NCI-H1694 (cell line): ENCODE measurements at regions not wholly inside any gene's neighbourhood (a gene's known extent, or its start where the extent isn't known, plus 50 kb on each side); places are given as distances from the start of the nearest gene placed in this dataset.

Experiments
- DNase-seq: peaks from one replicate; lab custom pipeline; 2025; lab: John Stamatoyannopoulos, UW

DNA sequence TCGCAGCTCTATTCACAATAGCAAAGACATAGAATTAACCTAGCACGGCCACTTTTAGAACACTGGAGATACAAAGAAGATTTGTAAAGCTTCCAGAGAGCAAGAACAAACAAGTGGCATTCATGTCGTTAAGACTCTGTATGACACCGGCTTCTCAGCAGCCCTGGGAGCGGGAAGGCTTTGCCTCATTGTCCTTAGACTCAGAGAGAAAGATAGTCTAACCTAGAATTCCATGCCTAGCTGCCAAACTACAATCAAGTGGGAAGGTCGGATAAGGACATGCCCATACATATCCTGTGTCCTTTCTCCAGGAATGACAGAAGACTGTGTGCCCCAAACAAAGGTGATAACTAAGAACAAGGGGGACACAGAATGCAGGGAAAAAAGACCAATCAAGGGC lies 1038.3 kb downstream of the BCL11B start:
- no peak for DNase-seq

DNA sequence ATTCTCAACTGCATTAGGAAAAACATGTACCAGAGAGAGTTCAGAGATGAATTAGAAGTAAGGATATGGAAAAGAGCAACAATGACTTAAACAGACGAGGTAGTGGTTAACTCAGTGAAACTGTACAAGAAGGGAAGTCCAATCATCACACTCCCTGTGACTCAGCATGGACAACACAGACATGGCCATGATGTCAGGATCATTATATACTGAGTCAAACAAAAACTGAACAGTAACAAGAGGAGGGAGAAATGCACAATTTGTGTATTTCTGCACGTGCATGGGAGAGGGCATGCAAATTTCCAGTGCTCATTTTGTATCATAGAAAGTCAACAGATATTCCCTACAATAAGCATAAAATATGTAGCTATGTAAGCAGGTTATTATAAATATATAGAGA lies 1037.8 kb downstream of the BCL11B start:
- DNase-seq = no peak

DNA sequence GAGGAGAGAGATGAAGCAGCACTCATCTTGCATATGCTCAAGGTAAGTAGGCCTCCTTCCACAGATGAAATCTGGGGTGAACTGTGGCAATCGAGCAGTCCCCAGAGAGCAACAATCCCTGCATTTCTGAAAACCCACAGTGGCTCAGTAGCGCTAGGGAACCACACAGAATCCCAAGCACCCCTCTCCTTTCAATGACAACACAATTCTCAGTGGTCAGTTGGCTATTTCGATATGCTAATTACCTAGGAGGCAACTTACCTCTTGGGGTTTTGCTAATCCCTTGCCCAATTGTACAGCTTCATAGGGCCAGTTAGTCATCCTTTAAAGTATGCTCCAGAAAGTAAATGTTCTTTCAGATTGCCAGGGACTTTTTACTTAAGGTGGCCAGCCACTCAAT lies 1035.7 kb downstream of the BCL11B start:
- DNase-seq = no peak

DNA sequence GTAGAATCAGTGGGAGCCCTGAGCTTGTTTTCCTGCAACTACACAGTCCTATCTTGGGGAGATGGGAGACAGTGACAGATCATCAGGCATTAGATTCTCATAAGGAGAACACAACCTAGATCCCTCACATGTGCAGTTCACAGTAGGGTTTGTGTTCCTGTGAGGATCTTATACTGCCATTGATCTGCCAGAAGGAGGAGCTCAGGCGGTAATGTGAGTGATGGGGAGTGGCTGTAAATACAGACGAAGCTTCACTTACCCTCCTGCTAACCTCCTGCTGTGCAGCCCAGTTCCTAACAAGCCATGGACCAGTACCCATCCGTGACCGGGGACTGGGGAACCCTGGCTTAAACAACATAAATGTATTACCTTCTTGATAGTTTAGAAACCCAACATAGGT lies 1034.1 kb downstream of the BCL11B start:
- DNase-seq = no peak

DNA sequence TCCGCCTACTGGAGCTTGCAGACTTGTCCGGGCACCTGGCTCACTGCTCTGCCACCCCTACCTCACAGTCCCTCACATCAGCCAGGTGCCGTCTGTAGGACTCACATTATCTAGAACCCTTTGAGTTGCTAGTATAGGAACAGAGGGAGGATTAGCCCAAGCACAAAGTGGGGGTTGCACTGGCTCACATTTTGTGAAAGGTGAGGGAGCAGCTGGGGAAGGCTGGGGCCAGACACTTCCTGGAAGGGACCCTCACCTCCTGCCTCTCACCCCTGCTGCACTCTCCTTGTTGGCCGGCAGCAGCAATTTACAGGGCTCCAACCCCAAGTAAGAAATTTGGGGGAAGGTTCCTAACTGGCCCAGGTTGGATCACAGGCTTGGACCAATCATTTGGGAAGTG lies 1031.6 kb downstream of the BCL11B start:
- no peak for DNase-seq

DNA sequence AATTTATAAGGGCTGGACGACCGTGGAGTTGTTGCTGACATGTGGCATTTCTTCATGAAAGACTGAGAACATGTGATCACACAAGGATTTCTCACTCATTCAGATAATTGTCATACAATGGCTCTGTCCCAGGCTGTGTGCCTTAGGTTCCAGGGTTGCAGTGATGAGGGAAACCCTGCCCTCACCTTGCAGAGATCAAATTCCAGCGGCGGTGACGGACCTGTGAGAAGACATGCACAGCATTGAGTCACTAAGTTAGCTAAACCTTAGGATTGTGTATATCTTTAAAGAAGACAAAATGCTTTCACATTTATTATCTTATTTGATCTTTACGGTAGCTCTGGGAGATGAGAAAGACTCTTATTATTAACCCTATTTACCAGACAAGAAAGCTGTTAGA lies 1029.1 kb downstream of the BCL11B start:
- DNase-seq = no peak

DNA sequence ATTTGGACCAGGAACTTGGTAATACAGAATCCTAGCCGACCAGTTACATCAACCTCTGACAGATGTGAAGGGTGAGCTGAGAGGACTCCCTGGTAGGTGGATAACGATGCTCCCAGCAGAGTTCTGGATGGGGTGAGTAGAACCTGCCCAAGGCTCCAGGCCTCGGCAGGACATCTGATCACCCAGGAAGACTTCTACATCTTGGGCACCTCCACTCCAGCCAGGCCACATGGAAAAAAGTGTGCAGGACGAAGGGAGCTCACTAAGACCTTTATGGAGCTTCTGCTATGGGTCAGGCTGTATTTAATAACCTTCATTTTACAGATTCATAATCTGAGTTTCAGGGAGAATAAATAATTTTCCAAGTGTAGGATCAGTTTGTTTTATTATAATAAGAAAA lies 1028.7 kb downstream of the BCL11B start:
- no peak for DNase-seq

DNA sequence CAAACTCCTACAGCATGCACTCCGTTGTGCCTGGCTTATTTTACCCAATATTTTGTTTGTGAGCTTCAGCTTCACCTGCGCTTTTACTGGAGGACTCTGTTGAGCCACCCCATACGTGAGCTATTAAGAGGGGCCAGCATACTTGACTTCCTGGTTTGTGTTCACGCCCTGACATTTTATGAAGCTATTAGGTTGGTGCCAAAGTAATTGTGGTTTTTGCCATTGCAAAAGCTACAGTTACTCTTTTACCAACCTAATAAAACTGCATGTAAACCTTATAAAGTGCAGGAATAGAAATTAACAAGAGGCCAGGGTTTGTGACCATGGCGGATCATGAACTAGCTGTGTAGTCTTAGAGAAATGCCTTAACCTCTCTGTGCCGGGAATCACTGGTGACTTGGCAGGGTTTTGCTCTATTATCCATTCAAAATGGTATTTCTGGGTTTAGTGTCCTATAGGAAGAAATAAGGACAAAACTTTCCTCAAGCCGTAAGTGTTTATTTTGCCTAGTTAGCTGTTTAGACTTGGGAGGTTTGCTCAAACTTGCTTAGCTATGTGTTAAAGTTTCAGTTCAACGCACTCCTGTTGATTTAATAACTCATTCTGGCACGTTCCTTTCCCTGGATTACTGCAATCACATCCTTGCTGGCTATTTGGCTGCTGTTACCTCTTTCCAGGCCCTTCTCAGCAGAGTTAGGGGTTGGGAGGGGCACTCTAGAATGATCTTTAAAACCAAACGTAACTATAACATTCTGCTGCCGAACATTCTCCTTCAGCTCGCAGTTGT lies 1027.6 kb downstream of the BCL11B start:
- no peak for DNase-seq

DNA sequence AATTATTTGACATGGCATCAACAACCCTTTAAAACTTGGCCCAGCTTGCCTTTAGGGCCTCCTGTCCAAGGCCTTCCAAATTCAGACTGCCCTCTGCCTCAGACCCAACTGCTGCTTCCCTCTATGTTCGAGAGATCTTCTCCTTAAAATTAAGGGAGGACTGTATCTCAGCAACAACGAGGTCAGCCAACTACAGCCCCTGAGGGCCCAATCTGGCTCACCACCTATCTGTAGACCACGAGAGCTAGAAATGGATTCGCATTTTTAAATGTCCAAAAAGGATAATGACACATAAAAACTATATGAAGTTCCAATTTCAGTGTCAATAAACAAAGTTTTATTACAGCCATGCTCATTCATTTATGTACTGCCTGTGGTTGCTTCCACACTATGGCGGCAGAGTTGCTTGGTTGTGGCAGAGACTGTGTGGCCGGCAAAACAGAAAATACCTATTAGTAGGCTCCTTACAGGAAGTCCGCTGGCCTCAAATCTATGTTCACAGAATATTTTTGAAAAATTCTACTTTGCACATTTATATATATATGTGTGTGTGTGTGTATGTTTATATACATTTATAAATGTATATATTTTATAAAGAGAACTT lies 1026.9 kb downstream of the BCL11B start:
- DNase-seq = no peak

DNA sequence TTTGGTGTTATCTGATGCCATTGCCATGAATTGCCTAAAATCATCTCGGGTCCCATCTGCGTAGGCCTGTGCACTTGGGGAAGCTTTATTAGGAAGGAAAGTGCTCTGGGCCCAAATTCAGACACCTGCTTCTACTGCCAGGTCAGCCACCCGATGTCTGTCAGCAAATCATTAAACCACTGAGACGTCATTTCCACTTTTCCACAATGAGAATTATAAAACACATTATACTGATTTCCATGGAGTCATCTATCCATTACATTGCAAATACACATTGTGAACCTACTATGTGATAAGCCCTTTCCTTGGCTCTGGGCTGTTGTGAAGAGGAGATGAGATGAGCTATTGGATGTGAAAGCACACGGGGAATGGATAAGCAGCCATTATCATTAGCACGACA lies 1022.9 kb downstream of the BCL11B start:
- DNase-seq = no peak

DNA sequence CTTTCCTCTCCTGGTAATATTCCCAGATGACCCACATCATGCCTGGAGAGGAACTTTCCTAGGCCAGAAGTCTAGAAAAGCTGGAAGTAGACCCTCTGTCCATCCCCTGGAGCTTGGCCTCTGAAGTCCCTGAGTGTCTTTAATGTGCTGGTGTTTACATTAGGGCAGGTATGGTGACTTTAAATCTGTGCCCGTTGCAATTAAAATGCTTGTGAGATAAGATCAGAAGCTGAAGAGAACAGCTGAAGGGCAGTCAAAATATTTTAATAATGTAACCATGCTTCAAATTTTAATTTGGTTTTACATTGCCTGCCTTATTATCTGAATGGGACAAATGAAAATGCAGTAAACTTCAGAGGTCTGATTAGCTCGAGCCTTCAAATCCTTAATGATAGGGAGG lies 1022.5 kb downstream of the BCL11B start:
- no peak for DNase-seq

DNA sequence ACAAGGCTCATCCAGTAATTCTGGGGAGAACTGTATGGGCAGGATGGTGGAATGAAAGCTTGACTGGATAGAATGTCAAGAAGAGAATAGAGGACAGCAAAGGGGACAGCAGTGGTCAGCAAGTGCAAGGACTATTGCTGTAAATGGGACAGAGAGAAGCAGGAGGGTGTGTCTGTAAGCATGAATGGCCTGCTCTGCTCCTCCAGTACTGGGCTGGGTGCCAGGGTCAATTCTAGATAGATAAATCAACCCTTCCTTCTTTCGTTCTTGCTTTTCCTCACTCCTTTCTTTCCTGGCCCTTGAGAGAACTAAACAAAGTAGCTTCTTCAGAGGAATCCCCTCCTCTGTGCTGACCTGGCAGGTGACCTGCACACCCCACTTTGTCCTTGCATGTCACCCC lies 1019.2 kb downstream of the BCL11B start:
- no peak for DNase-seq

DNA sequence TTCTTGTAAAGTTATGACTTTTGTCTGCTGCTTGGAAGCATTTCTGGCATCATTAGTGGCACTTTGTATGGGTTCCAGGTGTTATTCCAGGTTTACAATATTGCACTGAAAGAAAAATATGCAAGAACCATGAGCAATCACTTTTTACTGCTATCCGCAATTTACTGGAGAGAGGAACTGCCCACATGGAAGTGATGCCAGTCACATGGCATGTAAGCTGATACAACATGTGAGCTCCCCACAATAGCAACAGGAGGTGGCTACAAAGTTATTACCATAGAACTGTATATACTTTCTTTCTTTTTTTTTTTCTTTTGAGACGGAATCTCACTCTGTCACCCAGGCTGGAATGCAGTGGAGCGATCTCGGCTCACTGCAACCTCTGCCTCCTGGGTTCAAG lies 1012.1 kb downstream of the BCL11B start:
- DNase-seq = no peak

DNA sequence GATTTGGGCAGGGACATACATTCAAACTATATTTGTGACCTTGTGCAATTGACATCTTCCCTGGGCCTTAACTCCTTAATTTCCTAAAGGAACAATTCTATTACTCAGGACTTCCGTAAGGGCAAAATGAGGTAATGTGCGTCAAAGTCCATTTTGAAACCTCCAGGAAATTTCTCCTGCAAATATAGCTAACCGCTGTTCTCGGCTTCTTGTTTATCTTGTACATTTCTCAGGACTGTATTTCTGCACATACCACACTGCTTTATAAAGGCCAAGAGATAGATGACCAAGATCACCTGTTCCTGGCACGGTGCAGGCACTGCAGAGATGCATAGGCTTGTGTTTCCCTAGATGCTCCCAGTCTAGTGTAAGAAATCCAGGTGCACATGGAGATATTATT lies 1009.4 kb downstream of the BCL11B start:
- DNase-seq = no peak

DNA sequence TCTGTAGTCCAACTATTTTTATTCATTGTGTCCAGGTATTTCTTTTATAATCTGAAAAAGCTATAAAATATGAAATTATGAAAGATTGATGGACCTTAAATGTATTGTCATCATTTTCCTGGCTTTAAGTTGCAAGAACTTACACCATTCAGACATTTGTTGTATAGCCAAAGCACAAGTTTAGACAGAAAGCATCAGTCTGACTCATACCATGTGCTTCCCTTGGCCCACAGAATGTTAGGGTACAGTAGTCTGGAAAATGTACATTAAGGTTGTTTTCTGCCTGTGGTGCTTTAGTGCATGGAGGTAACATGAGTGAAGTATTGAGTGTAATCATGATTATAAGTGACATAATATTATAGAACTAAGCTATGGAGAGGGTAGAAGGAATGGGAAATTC lies 1002.5 kb downstream of the BCL11B start:
- no peak for DNase-seq

DNA sequence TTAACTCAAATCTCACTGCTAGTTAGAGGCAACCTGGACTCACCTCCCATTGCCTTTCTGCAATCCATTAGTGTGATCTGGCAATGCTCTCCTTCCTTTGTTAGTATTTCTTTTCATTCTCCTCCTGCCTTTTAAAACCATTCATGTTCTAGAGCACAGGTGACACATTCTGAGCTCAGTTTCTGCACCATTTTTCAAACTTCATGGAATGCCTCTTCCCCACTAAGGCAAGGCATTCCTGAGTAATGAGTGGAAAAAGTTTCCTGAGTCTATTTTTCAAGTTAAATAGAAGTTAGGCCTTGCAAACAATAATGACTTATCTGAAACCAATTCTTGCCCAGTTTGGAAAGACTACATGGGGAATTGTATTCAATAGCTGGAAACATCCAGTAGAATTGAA lies 1001.8 kb downstream of the BCL11B start:
- no peak for DNase-seq

DNA sequence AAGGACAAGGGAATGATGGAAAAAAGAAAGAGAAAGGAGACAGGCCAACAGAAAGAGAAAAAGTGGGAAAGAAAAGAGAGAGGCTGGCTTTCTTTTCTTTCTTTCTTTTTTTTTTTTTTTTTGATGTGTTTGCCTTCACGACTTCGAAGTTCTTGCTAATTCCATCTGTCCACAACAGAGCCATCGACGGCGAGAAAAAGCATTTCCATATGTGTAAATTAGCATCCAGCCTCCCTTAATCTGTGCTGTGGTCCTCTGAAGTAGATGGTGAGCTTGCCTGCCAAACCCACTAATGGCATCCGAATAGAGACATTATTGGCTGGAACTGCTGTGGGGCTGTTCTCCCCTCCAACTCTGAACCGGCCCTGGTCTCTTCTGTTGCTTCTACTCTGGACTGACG lies 997.4 kb downstream of the BCL11B start:
- DNase-seq = no peak

DNA sequence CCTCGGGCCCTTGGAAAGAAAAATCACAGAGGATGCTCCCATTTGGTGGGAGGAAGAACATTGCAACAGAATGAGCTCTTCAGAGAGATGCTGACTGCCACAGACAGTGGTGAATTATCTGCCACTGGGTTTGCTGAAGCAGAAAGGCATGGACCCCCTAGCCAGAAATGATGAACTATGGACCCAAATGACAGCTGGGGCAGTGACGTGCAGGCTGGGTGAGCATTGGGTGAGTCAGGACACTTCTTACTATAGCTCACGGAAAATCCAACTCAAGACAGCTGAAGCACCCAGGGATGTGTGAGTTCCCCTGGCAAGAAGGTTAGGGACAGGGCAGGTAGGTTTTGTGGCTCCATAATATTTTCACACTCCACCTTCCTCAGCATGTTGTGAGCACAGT lies 993.2 kb downstream of the BCL11B start:
- no peak for DNase-seq

DNA sequence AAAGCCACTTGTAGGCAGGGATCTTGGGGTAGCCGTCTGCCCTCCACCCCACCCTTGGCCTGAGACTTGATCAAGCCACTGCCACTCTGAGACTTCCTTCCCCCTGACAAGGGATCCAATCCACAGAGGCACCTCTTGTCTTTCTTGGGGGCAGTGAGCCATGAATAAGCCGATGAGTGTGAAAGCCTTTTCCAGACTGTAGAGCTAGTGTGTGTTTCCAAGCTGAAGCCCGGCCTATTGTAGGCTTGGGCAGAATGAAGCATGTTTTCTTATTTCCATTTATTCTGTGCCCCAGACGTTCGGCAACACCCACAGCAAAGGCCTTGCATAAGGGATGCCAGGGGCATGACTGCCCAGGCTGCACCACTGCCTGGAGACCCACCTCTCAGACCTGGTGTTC lies 991.6 kb downstream of the BCL11B start:
- no peak for DNase-seq

DNA sequence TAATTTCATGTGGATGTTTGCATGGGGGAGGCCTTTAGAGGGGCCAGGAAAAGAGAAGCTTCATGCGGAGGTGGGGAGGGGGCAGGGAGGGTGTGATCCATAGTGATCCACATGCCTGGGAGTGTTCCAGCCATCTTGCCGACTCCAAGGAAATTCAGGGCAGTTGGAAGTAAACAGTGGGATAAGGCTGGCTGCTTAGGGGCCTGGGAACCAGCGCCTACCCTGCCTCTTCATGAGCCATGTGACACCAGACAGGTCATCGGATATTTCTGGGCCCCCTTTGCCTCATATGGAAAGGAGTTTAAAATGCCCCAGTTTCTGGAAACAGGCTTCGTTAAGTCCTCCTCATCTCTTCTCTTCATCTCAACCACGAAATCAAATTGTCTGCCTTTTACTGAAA lies 983.2 kb downstream of the BCL11B start:
- DNase-seq = no peak

DNA sequence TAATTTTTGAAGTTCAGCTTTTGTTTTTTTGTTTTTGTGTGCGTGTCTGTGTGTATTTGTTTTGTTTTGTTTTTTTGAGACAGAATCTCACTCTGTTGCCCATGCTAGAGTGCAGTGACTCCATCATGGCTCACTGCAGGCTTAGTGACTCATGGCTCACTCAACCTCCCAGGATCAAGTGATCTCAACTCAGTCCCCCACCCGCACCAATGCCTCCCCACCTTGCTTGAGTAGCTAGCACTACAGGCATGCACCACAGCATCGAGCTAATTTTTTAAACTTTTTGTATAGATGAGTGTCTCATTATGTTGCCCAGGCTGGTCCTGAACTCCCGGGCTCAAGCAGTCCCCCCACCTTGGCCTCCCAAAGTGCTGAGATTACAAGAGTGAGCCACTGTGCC lies 981.4 kb downstream of the BCL11B start:
- DNase-seq = no peak

DNA sequence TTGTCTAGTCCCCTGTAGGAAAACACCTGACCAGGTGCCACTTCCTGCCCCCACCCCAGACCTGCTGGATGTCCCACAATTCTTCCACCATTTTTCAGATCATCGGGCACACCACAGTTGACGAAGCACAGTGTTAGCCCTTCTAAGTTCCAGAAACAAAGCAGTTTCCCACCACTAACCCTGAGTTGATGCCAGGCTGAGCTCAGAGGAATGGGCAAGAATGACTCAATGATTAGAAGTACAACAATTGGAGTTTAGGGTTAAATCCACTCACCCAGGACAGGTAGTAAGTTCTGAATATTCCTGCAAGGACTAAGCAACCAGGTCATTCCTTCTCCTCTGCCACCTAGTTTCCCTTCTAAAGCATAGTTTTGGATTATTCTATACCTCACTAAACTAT lies 979.8 kb downstream of the BCL11B start:
- no peak for DNase-seq

DNA sequence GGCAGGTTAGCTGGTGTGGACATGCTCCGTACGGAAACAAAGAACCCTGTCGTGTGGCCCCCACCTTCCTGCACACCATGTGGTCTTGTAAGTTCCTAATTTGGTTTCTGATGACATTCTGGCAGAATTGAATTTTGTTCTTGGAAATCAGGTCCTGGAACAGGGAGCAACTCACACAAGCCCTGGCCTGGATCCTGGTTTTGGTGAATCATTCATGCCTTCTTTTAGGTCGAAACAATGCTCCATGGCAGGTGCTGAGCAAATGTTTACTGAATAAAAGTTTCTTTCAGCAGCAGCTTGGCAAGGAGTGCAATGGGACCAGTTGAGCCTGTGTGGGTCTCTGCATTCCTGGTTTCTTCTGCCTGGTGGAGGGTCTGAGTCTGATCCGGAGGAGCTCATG lies 978.4 kb downstream of the BCL11B start:
- no peak for DNase-seq

DNA sequence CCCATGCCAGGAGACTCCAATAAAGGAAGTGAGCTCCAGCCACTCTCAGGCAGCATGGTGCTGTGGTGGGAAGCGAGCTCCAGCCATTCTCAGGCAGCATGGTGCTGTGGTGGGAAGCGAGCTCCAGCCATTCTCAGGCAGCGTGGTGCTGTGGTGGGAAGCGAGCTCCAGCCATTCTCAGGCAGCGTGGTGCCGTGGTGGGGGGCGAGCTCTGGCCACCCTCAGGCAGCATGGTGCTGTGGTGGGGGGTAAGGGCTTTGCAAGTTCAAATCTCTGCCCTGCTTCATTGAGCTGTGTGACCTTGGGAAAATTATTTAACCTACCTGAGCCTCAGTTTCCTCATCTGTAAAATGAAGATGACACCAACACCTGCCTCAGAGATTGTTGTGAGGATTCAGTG lies 975.1 kb downstream of the BCL11B start:
- DNase-seq = no peak
